Sigmoid colon (tissue), 6 donors: ENCODE measurements at regions not wholly inside any gene's neighbourhood (a gene's known extent, or its start where the extent isn't known, plus 50 kb on each side); places are given as distances from the start of the nearest gene placed in this dataset.

Experiments used
- DNase-seq: peaks from one replicate; pipeline ENCODE4 v3.0.0-alpha.2; 2019
- H3K27ac ChIP-seq, 4 donors: fragments of 200-600 bp; sonication (generic); one replicate each; pipeline ENCODE4 v1.5.1; 2016 to 2019; ENCODE audit warnings: mild to moderate bottlenecking in 1 of 4
- H3K27me3 ChIP-seq, 3 donors: fragments of 200-600 bp; sonication (generic); one replicate each; pipeline ENCODE4 v1.5.1; 2019; ENCODE audit warnings: mild to moderate bottlenecking in 1 of 3
- H3K36me3 ChIP-seq, 4 donors: fragments of 200-600 bp; sonication (generic); one replicate each; pipeline ENCODE4 v1.5.1; 2016 to 2019
- H3K4me1 ChIP-seq, 4 donors: fragments of 200-600 bp; sonication (generic); one replicate each; pipeline ENCODE4 v1.5.1; 2017 to 2019
- H3K4me3 ChIP-seq, 4 donors: fragments of 200-600 bp; sonication (generic); one replicate each; pipeline ENCODE4 v1.5.1; 2017 to 2019; ENCODE audit warnings: mild to moderate bottlenecking in 2 of 4, moderate library complexity in 1 of 4
- H3K9me3 ChIP-seq, 4 donors: fragments of 200-600 bp in 3 of 4; sonication (generic) in 3 of 4; one replicate each; pipeline versions ENCODE4 v1.5.1 to v1.6.1; 2013 to 2019
- CTCF ChIP-seq, 4 experiments: fragments of 450-650 bp in 3 of 4; fragments of 200-600 bp in 1 of 4; IDR thresholded peaks; one replicate each; pipeline ENCODE4 v1.5.1; 2016 to 2019; ENCODE audit warnings: antibody characterized with exemption in 4 of 4, mild to moderate bottlenecking in 3 of 4, moderate library complexity in 2 of 4
- EP300 ChIP-seq, 4 donors: sonication (generic); formaldehyde crosslinking; IDR thresholded peaks; one replicate each; pipeline ENCODE4 v1.6.1; 2017; ENCODE audit warnings: antibody characterized with exemption in 4 of 4
- POLR2A ChIP-seq, 2 donors: fragments of 450-650 bp; IDR thresholded peaks; one replicate each; pipeline ENCODE4 v1.6.1; 2016; ENCODE audit warnings: antibody characterized with exemption in 2 of 2, mild to moderate bottlenecking in 2 of 2, moderate library complexity in 2 of 2
- POLR2AphosphoS5 ChIP-seq, 4 donors: sonication (generic); formaldehyde crosslinking; IDR thresholded peaks; one replicate each; pipeline ENCODE4 v1.6.1; 2017; ENCODE audit warnings: antibody characterized with exemption in 4 of 4
- WGBS, 2 donors: extraction: QIAGEN DNeasy Blood & Tissue Kit; methylation state at CpG; one replicate each; pipeline ENCODE4 v1.1.7; 2013; 5-methylcytosine and 5-hydroxymethylcytosine counted together
- intact Hi-C: fragments of 100-400 bp; cut with DNase I; formaldehyde crosslinking; loops from one replicate; pipeline ENCODE4 v1.15.1; 2023
- donor health status: healthy with polysubstance abuse.
- donor health status: healthy.

GRCh38 chr3:118277814-118278213, 756.8 kb downstream of the IGSF11 start:
- DNase-seq: no peak
- no peak overlapping the region for H3K4me3 ChIP-seq
- H3K4me1 ChIP-seq: no peaks in the 10 kb centered on the region
- H3K36me3 ChIP-seq: no peaks in the 10 kb centered on the region
- H3K9me3 ChIP-seq: no peaks in the 10 kb centered on the region
- TF ChIP-seq EP300 (IDR thresholded peaks at IDR 0.05) (no peak), POLR2A (IDR thresholded peaks at IDR 0.05) (no peak), POLR2AphosphoS5 (IDR thresholded peaks at IDR 0.05) (no peak), CTCF (IDR thresholded peaks at IDR 0.05) (no peak)
- WGBS, 2 donors: 78 to 79% methylated on average over 1 of the region's 1 CpG
- H3K27me3 ChIP-seq: no peaks in the 10 kb centered on the region
- no peak overlapping the region for H3K27ac ChIP-seq
- intact Hi-C loops: no loop called here

- Histone ChIP-seq H3K27ac (no peak overlapping the region), H3K36me3 (no peaks in the 10 kb centered on the region), H3K4me1 (no peaks in the 10 kb centered on the region), H3K4me3 (no peak overlapping the region), H3K9me3 (no peaks in the 10 kb centered on the region), H3K27me3 (no peaks in the 10 kb centered on the region)
- intact Hi-C loops: no loop called here
- DNase-seq: no peak
- WGBS, 2 donors: 90 to 92% methylated on average over 1 of the region's 1 CpG
- TF ChIP-seq POLR2AphosphoS5 (IDR thresholded peaks at IDR 0.05) (no peak), CTCF (IDR thresholded peaks at IDR 0.05) (no peak), EP300 (IDR thresholded peaks at IDR 0.05) (no peak), POLR2A (IDR thresholded peaks at IDR 0.05) (no peak)
These were observed 741.8 kb downstream of the IGSF11 start for GRCh38 chr3:118292841-118293240.

- Histone ChIP-seq H3K4me1 (no peaks in the 10 kb centered on the region), H3K27ac (no peak overlapping the region), H3K9me3 (no peaks in the 10 kb centered on the region), H3K4me3 (no peak overlapping the region), H3K36me3 (no peaks in the 10 kb centered on the region), H3K27me3 (no peaks in the 10 kb centered on the region)
- TF ChIP-seq POLR2A (IDR thresholded peaks at IDR 0.05) (no peak), POLR2AphosphoS5 (IDR thresholded peaks at IDR 0.05) (no peak), CTCF (IDR thresholded peaks at IDR 0.05) (no peak), EP300 (IDR thresholded peaks at IDR 0.05) (no peak)
- intact Hi-C loops: no loop called here
- no peak for DNase-seq
These were observed 736.5 kb downstream of the IGSF11 start for GRCh38 chr3:118298133-118298532.

GRCh38 chr3:118304557-118304956, 730.1 kb downstream of the IGSF11 start:
- TF ChIP-seq CTCF (IDR thresholded peaks at IDR 0.05) (no peak), POLR2AphosphoS5 (IDR thresholded peaks at IDR 0.05) (no peak), POLR2A (IDR thresholded peaks at IDR 0.05) (no peak)
- intact Hi-C loops: no loop called here
- Histone ChIP-seq H3K27ac (no peak overlapping the region), H3K36me3 (no peaks in the 10 kb centered on the region), H3K9me3 (no peaks in the 10 kb centered on the region), H3K27me3 (no peaks in the 10 kb centered on the region), H3K4me3 (no peak overlapping the region), H3K4me1 (no peaks in the 10 kb centered on the region)
- DNase-seq: no peak
- WGBS, 2 donors: 15 to 79% methylated on average over 1 of the region's 1 CpG

GRCh38 chr3:118332699-118333098, 701.9 kb downstream of the IGSF11 start:
- 91 to 96% methylated on average over 2 of the region's 2 CpGs for WGBS, 2 donors

More at GRCh38 chr3:118332699-118333098, 701.9 kb downstream of the IGSF11 start:
- Histone ChIP-seq H3K4me1 (no peaks in the 10 kb centered on the region), H3K4me3 (no peak overlapping the region), H3K36me3 (no peaks in the 10 kb centered on the region), H3K27me3 (no peaks in the 10 kb centered on the region), H3K9me3 (peaks cover 0 to 2% (median 0%) of the 10 kb centered on the region in 4 donors), H3K27ac (no peak overlapping the region)
- DNase-seq: no peak
- intact Hi-C loops: no loop called here
- TF ChIP-seq CTCF (IDR thresholded peaks at IDR 0.05) (no peak), POLR2AphosphoS5 (IDR thresholded peaks at IDR 0.05) (no peak), POLR2A (IDR thresholded peaks at IDR 0.05) (no peak), EP300 (IDR thresholded peaks at IDR 0.05) (no peak)
